ENCODE measurements at regions not wholly inside any gene's neighbourhood (a gene's known extent, or its start where the extent isn't known, plus 50 kb on each side); places are given as distances from the start of the nearest gene placed in this dataset.
"Not testable (repeated sequence)": the region's sequence is repeated elsewhere in the genome, so short reads cannot be mapped to it uniquely, and the experiment has no call there.

DNA sequence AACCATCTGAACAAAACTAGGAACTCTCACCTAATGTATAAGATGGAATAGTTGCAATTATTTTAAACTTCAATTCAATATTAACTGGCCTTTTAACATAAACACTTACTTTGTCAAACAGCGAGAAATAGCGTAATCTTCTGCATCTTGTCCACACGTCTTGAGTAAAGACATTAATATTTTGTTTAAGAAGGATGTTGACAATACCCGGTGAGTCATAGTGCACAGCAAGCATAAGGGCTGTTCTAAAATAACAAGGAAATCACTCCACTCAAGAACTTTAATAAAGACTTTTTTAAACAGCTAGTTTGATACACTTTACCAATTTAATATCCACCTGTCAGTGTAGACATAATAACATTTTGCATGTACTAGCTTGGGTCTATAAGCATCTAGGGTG, 311.1 kb downstream of the TUBA3C start:
- not testable (repeated sequence) for TF ChIP-seq POLR2A (IDR thresholded peaks at IDR 0.05; ENCODE audit: low read depth, low read length); SMC3 (IDR thresholded peaks at IDR 0.05; ENCODE audit: low read depth, low read length); RAD21 (IDR thresholded peaks at IDR 0.05; ENCODE audit: low read length); FOS (IDR thresholded peaks at IDR 0.05; ENCODE audit: low read depth, low read length); CHD1 (IDR thresholded peaks at IDR 0.05; ENCODE audit: low read depth, low read length); RFX5 (IDR thresholded peaks at IDR 0.05; ENCODE audit: low read depth, low read length)
- TF ChIP-seq, protein P1, sequence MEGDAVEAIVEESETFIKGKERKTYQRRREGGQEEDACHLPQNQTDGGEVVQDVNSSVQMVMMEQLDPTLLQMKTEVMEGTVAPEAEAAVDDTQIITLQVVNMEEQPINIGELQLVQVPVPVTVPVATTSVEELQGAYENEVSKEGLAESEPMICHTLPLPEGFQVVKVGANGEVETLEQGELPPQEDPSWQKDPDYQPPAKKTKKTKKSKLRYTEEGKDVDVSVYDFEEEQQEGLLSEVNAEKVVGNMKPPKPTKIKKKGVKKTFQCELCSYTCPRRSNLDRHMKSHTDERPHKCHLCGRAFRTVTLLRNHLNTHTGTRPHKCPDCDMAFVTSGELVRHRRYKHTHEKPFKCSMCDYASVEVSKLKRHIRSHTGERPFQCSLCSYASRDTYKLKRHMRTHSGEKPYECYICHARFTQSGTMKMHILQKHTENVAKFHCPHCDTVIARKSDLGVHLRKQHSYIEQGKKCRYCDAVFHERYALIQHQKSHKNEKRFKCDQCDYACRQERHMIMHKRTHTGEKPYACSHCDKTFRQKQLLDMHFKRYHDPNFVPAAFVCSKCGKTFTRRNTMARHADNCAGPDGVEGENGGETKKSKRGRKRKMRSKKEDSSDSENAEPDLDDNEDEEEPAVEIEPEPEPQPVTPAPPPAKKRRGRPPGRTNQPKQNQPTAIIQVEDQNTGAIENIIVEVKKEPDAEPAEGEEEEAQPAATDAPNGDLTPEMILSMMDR (conservative IDR thresholded peaks at IDR 0.05; ENCODE audit: low read depth, low read length), result not testable (repeated sequence)
- TF ChIP-seq, protein P2, sequence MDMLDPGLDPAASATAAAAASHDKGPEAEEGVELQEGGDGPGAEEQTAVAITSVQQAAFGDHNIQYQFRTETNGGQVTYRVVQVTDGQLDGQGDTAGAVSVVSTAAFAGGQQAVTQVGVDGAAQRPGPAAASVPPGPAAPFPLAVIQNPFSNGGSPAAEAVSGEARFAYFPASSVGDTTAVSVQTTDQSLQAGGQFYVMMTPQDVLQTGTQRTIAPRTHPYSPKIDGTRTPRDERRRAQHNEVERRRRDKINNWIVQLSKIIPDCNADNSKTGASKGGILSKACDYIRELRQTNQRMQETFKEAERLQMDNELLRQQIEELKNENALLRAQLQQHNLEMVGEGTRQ (IDR thresholded peaks at IDR 0.05; ENCODE audit: low read depth, low read length), result not testable (repeated sequence)
